HEK293 (cell line): ENCODE measurements at regions not wholly inside any gene's neighbourhood (a gene's known extent, or its start where the extent isn't known, plus 50 kb on each side); places are given as distances from the start of the nearest gene placed in this dataset.

Source experiments
- CTCF ChIA-PET: fragments of 350-600 bp; formaldehyde crosslinking; extraction: SDS; loops from one replicate; lab custom pipeline; 2021; ENCODE audit warnings: antibody characterized with exemption; lab: Yijun Ruan, JAX
- POLR2A ChIA-PET: fragments of 300-600 bp; formaldehyde crosslinking; extraction: SDS; loops from one replicate; lab custom pipeline; 2020; ENCODE audit warnings: antibody characterized with exemption, inconsistent platforms; lab: Yijun Ruan, JAX
- H3K27ac ChIP-seq: fragments of 200-500 bp; sonication (Bioruptor generic); 2 replicates; pipeline ENCODE4 v1.5.1; 2014; ENCODE audit warnings: low read depth, low read length, control low read depth, inconsistent platforms; ENCODE audit errors: extremely low read depth
- H3K36me3 ChIP-seq, 2 experiments: fragments of 200-500 bp in 1 of 2; sonication (Bioruptor generic) in 1 of 2; 1 replicate in 1 of 2; 2 replicates in 1 of 2; pipeline ENCODE4 v1.5.1; 2014 to 2017; ENCODE audit warnings: inconsistent platforms in 2 of 2, low read length in 2 of 2; ENCODE audit not compliant: control insufficient read depth in 2 of 2, insufficient read depth in 1 of 2
- H3K4me1 ChIP-seq: fragments of 200-500 bp; sonication (Bioruptor generic); 2 replicates; pipeline ENCODE4 v1.5.1; 2014; ENCODE audit warnings: mild to moderate bottlenecking, low read length, inconsistent platforms; ENCODE audit not compliant: control insufficient read depth, insufficient read depth
- H3K4me3 ChIP-seq: 2 replicates; pipeline ENCODE4 v1.5.1; 2011; ENCODE audit warnings: low read depth, mild to moderate bottlenecking, control low read depth, low read length, moderate library complexity
- H3K9me3 ChIP-seq: fragments of 200-500 bp; sonication (Bioruptor generic); 2 replicates; pipeline ENCODE4 v1.5.1; 2014; ENCODE audit warnings: low read depth, low read length, inconsistent platforms; ENCODE audit not compliant: control insufficient read depth, insufficient read depth
- BCL11A ChIP-seq: fragments of 450-650 bp; formaldehyde crosslinking; IDR thresholded peaks from 2 replicates; pipeline ENCODE4 v1.5.1; 2016; ENCODE audit warnings: low read depth, missing biosample characterization, missing genetic modification characterization
- KLF16 ChIP-seq: fragments of 450-650 bp; formaldehyde crosslinking; IDR thresholded peaks from 2 replicates; pipeline ENCODE4 v1.5.1; 2017; ENCODE audit warnings: missing biosample characterization, missing genetic modification characterization
- MZF1 ChIP-seq: fragments of 450-650 bp; formaldehyde crosslinking; IDR thresholded peaks from 2 replicates; pipeline ENCODE4 v1.5.1; 2017; ENCODE audit warnings: missing biosample characterization, missing genetic modification characterization, borderline replicate concordance
- PRDM1 ChIP-seq: fragments of 450-650 bp; formaldehyde crosslinking; IDR thresholded peaks from 2 replicates; pipeline ENCODE4; 2016; ENCODE audit warnings: missing biosample characterization, missing genetic modification characterization
- ZBTB20 ChIP-seq: fragments of 450-650 bp; formaldehyde crosslinking; IDR thresholded peaks from 2 replicates; pipeline ENCODE4 v1.5.1; 2016; ENCODE audit warnings: missing biosample characterization, missing genetic modification characterization
- ZBTB21 ChIP-seq: fragments of 450-650 bp; formaldehyde crosslinking; IDR thresholded peaks from 2 replicates; pipeline ENCODE4 v1.5.1; 2017; ENCODE audit warnings: missing biosample characterization, missing genetic modification characterization
- ZFP3 ChIP-seq: fragments of 450-650 bp; formaldehyde crosslinking; IDR thresholded peaks from 2 replicates; pipeline ENCODE4 v1.5.1; 2016; ENCODE audit warnings: low read depth, missing biosample characterization, missing genetic modification characterization
- ZNF10 ChIP-seq: fragments of 450-650 bp; formaldehyde crosslinking; IDR thresholded peaks from 2 replicates; pipeline ENCODE4 v1.5.1; 2017; ENCODE audit warnings: missing biosample characterization, missing genetic modification characterization
- ZNF555 ChIP-seq: fragments of 450-650 bp; formaldehyde crosslinking; conservative IDR thresholded peaks from 2 replicates; pipeline ENCODE4 v1.5.1; 2017; ENCODE audit warnings: missing biosample characterization, mild to moderate bottlenecking, missing genetic modification characterization, inconsistent platforms
- ZNF654 ChIP-seq: fragments of 450-650 bp; formaldehyde crosslinking; IDR thresholded peaks from 2 replicates; pipeline ENCODE4 v1.5.1; 2016; ENCODE audit warnings: low read depth, missing biosample characterization, missing genetic modification characterization
- ZNF658 ChIP-seq: fragments of 450-650 bp; formaldehyde crosslinking; IDR thresholded peaks from 2 replicates; pipeline ENCODE4; 2016; ENCODE audit warnings: missing biosample characterization, missing genetic modification characterization
- ZNF677 ChIP-seq: fragments of 450-650 bp; IDR thresholded peaks from 2 replicates; pipeline ENCODE4 v1.5.0; 2018; ENCODE audit warnings: missing biosample characterization, mild to moderate bottlenecking, missing genetic modification characterization, moderate library complexity
- ZNF837 ChIP-seq: fragments of 450-650 bp; formaldehyde crosslinking; IDR thresholded peaks from 2 replicates; pipeline ENCODE4 v1.5.1; 2016; ENCODE audit warnings: missing biosample characterization, missing genetic modification characterization
- ZNF843 ChIP-seq: fragments of 450-650 bp; formaldehyde crosslinking; IDR thresholded peaks from 2 replicates; pipeline ENCODE4 v1.5.1; 2016; ENCODE audit warnings: missing biosample characterization, missing genetic modification characterization
- ZSCAN30 ChIP-seq: fragments of 450-650 bp; IDR thresholded peaks from 2 replicates; pipeline ENCODE4 v1.5.1; 2018; ENCODE audit warnings: missing biosample characterization, mild to moderate bottlenecking, missing genetic modification characterization, moderate library complexity
- ZXDB ChIP-seq: fragments of 450-650 bp; formaldehyde crosslinking; IDR thresholded peaks from 2 replicates; pipeline ENCODE4 v1.5.1; 2016; ENCODE audit warnings: missing biosample characterization, missing genetic modification characterization
- TF ChIP-seq, protein P1 (sequence below): fragments of 450-650 bp; formaldehyde crosslinking; IDR thresholded peaks from 2 replicates; pipeline ENCODE4 v1.5.1; 2017; ENCODE audit warnings: missing biosample characterization, missing genetic modification characterization
- TF ChIP-seq, protein P2 (sequence below): fragments of 450-650 bp; formaldehyde crosslinking; IDR thresholded peaks from 2 replicates; pipeline ENCODE4 v1.5.1; 2016; ENCODE audit warnings: missing biosample characterization, missing genetic modification characterization
- TF ChIP-seq, protein P3 (sequence below): fragments of 450-650 bp; formaldehyde crosslinking; conservative IDR thresholded peaks from 2 replicates; pipeline ENCODE4 v1.5.1; 2016; ENCODE audit warnings: low read depth, missing biosample characterization, missing genetic modification characterization
- TF ChIP-seq, protein P4 (sequence below): fragments of 450-650 bp; formaldehyde crosslinking; IDR thresholded peaks from 2 replicates; pipeline ENCODE4 v1.5.1; 2016; ENCODE audit warnings: missing biosample characterization, missing genetic modification characterization, borderline replicate concordance
- TF ChIP-seq, protein P5 (sequence below): fragments of 450-650 bp; formaldehyde crosslinking; IDR thresholded peaks from 2 replicates; pipeline ENCODE4 v1.5.1; 2017; ENCODE audit warnings: missing biosample characterization, missing genetic modification characterization

DNA sequence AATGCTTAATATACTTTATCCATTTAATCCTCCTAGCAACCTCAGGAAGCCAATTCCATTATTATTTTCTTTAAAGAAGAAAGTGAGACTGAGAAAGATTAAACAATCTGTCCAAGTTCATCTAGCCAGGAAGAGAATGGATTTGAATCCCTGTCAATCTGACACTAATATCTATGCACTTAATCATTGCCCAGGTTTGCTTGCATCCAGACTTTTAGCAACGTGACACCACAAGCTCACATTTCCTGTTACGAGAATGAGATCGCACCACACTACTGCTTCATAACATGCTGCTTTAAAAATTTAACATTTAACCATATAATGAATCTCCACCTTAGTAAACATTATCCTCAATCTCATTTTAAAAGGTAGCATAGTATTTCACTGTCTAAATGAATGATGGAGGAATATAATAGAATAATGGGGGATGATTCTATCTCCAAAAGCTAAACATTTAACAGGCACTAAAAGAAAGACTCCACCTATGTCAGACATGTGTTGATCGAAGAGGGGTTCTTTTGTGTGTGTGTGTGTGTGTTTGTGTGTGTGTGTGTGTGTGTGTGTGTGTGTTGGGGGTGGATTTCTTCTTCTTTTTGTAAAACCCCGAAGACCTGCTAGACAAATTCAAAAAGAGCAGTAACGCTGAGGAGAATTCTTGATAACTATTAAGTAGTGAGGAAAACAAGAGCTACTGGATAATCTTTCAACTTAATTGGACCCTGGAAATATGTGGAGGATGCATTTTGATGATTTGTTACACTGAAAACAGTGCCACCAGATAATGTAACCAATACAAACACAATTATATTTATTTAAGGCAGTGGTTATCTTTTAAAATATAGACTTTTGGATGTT, 138.7 kb upstream of the NR3C1 start:
- CTCF ChIA-PET, result interaction anchor here (0.6 to 1.1 kb wide), 3 partner anchors 29 to 160 kb away, joined by 3 read pairs; no protein-coding TSS in a partner anchor
- H3K9me3 ChIP-seq, result no peaks in the 10 kb centered on the region
- no peak overlapping the region for H3K4me3 ChIP-seq
- POLR2A ChIA-PET, result interaction anchor here (1.3 kb wide), 1 partner anchor 138 kb away, joined by 6 read pairs; the partner anchor contains the start of gene NR3C1
- no peaks in the 10 kb centered on the region for H3K36me3 ChIP-seq
- no peak overlapping the region; the same call in 1 of the 2 replicates for H3K27ac ChIP-seq
- H3K4me1 ChIP-seq, result peaks cover 18% of the 10 kb centered on the region
- no peak for TF ChIP-seq ZFP3 (tag by site-specific recombination)
- TF ChIP-seq MZF1 (tag by site-specific recombination), result no peak; the same call in 1 of the 2 replicates
- TF ChIP-seq, protein P1, sequence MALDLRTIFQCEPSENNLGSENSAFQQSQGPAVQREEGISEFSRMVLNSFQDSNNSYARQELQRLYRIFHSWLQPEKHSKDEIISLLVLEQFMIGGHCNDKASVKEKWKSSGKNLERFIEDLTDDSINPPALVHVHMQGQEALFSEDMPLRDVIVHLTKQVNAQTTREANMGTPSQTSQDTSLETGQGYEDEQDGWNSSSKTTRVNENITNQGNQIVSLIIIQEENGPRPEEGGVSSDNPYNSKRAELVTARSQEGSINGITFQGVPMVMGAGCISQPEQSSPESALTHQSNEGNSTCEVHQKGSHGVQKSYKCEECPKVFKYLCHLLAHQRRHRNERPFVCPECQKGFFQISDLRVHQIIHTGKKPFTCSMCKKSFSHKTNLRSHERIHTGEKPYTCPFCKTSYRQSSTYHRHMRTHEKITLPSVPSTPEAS (tag by site-specific recombination), result peak; percentile 78
- TF ChIP-seq, protein P2, sequence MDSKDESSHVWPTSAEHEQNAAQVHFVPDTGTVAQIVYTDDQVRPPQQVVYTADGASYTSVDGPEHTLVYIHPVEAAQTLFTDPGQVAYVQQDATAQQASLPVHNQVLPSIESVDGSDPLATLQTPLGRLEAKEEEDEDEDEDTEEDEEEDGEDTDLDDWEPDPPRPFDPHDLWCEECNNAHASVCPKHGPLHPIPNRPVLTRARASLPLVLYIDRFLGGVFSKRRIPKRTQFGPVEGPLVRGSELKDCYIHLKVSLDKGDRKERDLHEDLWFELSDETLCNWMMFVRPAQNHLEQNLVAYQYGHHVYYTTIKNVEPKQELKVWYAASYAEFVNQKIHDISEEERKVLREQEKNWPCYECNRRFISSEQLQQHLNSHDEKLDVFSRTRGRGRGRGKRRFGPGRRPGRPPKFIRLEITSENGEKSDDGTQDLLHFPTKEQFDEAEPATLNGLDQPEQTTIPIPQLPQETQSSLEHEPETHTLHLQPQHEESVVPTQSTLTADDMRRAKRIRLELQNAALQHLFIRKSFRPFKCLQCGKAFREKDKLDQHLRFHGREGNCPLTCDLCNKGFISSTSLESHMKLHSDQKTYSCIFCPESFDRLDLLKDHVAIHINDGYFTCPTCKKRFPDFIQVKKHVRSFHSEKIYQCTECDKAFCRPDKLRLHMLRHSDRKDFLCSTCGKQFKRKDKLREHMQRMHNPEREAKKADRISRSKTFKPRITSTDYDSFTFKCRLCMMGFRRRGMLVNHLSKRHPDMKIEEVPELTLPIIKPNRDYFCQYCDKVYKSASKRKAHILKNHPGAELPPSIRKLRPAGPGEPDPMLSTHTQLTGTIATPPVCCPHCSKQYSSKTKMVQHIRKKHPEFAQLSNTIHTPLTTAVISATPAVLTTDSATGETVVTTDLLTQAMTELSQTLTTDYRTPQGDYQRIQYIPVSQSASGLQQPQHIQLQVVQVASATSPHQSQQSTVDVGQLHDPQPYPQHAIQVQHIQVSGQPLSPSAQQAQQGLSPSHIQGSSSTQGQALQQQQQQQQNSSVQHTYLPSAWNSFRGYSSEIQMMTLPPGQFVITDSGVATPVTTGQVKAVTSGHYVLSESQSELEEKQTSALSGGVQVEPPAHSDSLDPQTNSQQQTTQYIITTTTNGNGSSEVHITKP (tag by site-specific recombination), result peak; percentile 71
- no peak for TF ChIP-seq ZBTB21 (tag by site-specific recombination)
- TF ChIP-seq ZXDB, result peak; percentile 71
- TF ChIP-seq KLF16, result no peak
- TF ChIP-seq ZNF654 (tag by site-specific recombination), result no peak
- TF ChIP-seq, protein P3, sequence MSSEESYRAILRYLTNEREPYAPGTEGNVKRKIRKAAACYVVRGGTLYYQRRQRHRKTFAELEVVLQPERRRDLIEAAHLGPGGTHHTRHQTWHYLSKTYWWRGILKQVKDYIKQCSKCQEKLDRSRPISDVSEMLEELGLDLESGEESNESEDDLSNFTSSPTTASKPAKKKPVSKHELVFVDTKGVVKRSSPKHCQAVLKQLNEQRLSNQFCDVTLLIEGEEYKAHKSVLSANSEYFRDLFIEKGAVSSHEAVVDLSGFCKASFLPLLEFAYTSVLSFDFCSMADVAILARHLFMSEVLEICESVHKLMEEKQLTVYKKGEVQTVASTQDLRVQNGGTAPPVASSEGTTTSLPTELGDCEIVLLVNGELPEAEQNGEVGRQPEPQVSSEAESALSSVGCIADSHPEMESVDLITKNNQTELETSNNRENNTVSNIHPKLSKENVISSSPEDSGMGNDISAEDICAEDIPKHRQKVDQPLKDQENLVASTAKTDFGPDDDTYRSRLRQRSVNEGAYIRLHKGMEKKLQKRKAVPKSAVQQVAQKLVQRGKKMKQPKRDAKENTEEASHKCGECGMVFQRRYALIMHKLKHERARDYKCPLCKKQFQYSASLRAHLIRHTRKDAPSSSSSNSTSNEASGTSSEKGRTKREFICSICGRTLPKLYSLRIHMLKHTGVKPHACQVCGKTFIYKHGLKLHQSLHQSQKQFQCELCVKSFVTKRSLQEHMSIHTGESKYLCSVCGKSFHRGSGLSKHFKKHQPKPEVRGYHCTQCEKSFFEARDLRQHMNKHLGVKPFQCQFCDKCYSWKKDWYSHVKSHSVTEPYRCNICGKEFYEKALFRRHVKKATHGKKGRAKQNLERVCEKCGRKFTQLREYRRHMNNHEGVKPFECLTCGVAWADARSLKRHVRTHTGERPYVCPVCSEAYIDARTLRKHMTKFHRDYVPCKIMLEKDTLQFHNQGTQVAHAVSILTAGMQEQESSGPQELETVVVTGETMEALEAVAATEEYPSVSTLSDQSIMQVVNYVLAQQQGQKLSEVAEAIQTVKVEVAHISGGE (tag by site-specific recombination), result peak; percentile 22
- no peak for TF ChIP-seq ZSCAN30 (tag by site-specific recombination)
- TF ChIP-seq ZNF555 (tag by site-specific recombination), result no peak
- TF ChIP-seq ZNF843, result 0 out of 2 replicates have a peak, but pooled peaks have one; percentile 39
- no peak for TF ChIP-seq BCL11A (tag by site-specific recombination)
- TF ChIP-seq ZNF837 (tag by site-specific recombination), result no peak
- TF ChIP-seq ZNF677, result no peak
- TF ChIP-seq, protein P4, sequence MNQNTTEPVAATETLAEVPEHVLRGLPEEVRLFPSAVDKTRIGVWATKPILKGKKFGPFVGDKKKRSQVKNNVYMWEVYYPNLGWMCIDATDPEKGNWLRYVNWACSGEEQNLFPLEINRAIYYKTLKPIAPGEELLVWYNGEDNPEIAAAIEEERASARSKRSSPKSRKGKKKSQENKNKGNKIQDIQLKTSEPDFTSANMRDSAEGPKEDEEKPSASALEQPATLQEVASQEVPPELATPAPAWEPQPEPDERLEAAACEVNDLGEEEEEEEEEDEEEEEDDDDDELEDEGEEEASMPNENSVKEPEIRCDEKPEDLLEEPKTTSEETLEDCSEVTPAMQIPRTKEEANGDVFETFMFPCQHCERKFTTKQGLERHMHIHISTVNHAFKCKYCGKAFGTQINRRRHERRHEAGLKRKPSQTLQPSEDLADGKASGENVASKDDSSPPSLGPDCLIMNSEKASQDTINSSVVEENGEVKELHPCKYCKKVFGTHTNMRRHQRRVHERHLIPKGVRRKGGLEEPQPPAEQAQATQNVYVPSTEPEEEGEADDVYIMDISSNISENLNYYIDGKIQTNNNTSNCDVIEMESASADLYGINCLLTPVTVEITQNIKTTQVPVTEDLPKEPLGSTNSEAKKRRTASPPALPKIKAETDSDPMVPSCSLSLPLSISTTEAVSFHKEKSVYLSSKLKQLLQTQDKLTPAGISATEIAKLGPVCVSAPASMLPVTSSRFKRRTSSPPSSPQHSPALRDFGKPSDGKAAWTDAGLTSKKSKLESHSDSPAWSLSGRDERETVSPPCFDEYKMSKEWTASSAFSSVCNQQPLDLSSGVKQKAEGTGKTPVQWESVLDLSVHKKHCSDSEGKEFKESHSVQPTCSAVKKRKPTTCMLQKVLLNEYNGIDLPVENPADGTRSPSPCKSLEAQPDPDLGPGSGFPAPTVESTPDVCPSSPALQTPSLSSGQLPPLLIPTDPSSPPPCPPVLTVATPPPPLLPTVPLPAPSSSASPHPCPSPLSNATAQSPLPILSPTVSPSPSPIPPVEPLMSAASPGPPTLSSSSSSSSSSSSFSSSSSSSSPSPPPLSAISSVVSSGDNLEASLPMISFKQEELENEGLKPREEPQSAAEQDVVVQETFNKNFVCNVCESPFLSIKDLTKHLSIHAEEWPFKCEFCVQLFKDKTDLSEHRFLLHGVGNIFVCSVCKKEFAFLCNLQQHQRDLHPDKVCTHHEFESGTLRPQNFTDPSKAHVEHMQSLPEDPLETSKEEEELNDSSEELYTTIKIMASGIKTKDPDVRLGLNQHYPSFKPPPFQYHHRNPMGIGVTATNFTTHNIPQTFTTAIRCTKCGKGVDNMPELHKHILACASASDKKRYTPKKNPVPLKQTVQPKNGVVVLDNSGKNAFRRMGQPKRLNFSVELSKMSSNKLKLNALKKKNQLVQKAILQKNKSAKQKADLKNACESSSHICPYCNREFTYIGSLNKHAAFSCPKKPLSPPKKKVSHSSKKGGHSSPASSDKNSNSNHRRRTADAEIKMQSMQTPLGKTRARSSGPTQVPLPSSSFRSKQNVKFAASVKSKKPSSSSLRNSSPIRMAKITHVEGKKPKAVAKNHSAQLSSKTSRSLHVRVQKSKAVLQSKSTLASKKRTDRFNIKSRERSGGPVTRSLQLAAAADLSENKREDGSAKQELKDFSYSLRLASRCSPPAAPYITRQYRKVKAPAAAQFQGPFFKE (tag by site-specific recombination), result no peak
- no peak for TF ChIP-seq ZNF10
- TF ChIP-seq PRDM1, result no peak
- no peak for TF ChIP-seq ZNF658
- TF ChIP-seq ZBTB20 (tag by site-specific recombination), result 0 out of 2 replicates have a peak, but pooled peaks have one; percentile 5
- TF ChIP-seq, protein P5, sequence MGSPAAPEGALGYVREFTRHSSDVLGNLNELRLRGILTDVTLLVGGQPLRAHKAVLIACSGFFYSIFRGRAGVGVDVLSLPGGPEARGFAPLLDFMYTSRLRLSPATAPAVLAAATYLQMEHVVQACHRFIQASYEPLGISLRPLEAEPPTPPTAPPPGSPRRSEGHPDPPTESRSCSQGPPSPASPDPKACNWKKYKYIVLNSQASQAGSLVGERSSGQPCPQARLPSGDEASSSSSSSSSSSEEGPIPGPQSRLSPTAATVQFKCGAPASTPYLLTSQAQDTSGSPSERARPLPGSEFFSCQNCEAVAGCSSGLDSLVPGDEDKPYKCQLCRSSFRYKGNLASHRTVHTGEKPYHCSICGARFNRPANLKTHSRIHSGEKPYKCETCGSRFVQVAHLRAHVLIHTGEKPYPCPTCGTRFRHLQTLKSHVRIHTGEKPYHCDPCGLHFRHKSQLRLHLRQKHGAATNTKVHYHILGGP (tag by site-specific recombination), result peak; percentile 38; the same call in 1 of the 2 replicates
